Uterus (tissue), 2 donors: ENCODE measurements at regions not wholly inside any gene's neighbourhood (a gene's known extent, or its start where the extent isn't known, plus 50 kb on each side); places are given as distances from the start of the nearest gene placed in this dataset.

Source experiments
- POLR2A ChIP-seq, 2 donors: fragments of 450-650 bp; IDR thresholded peaks; one replicate each; pipeline ENCODE4 v1.6.1; 2016; ENCODE audit warnings: antibody characterized with exemption in 2 of 2, mild to moderate bottlenecking in 1 of 2, moderate library complexity in 1 of 2
- TF ChIP-seq, protein P1 (sequence below), 4 experiments: fragments of 200-600 bp in 2 of 4; fragments of 450-650 bp in 2 of 4; sonication (generic) in 2 of 4; IDR thresholded peaks; one replicate each; pipeline ENCODE4 v1.5.1; 2016 to 2019; ENCODE audit warnings: antibody characterized with exemption in 4 of 4, mild to moderate bottlenecking in 2 of 4, moderate library complexity in 1 of 4

DNA sequence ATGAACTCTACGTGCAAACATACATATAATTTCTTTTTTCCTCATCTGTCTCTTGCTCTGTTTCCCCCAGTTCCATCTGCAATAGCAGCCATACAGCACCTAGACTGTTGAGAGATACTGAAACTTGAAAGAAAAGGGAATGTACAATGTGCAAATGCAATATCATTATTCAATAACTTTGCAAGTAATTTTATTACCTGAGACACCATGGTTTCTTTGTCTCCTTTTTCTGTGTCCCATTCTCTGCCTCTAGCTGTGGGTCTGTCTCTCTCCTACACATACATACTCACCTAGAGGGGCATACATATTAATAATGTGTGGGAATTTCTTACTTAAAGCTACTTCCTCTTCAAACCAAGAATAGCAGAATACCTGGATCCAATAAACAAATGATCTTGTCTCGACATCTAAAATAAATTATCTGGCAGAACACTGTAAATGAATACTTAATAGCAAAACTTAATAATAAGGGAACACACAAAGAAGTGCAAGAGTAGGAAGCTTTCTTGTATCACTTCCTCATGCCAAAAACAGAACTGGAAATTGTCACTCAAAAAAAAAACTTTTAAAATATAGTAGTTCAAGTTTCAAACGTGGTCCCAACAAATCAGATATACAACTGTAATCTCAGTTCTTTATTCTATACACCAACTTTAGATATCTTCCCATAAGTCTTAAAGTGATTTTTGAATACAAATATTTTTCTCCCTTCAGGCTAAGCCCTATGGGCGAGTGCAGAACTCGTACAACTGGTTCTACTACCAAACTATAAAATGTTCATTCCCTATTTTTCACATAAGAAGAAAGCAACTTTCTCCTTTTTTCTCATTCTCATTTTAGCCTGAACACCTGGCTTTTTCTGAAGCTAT is 194.6 kb downstream of the NRIP1 start:
- TF ChIP-seq POLR2A (IDR thresholded peaks at IDR 0.05): no peak
- TF ChIP-seq, protein P1, sequence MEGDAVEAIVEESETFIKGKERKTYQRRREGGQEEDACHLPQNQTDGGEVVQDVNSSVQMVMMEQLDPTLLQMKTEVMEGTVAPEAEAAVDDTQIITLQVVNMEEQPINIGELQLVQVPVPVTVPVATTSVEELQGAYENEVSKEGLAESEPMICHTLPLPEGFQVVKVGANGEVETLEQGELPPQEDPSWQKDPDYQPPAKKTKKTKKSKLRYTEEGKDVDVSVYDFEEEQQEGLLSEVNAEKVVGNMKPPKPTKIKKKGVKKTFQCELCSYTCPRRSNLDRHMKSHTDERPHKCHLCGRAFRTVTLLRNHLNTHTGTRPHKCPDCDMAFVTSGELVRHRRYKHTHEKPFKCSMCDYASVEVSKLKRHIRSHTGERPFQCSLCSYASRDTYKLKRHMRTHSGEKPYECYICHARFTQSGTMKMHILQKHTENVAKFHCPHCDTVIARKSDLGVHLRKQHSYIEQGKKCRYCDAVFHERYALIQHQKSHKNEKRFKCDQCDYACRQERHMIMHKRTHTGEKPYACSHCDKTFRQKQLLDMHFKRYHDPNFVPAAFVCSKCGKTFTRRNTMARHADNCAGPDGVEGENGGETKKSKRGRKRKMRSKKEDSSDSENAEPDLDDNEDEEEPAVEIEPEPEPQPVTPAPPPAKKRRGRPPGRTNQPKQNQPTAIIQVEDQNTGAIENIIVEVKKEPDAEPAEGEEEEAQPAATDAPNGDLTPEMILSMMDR (IDR thresholded peaks at IDR 0.05): no peak
